ENCODE measurements at regions not wholly inside any gene's neighbourhood (a gene's known extent, or its start where the extent isn't known, plus 50 kb on each side); places are given as distances from the start of the nearest gene placed in this dataset.

DNA sequence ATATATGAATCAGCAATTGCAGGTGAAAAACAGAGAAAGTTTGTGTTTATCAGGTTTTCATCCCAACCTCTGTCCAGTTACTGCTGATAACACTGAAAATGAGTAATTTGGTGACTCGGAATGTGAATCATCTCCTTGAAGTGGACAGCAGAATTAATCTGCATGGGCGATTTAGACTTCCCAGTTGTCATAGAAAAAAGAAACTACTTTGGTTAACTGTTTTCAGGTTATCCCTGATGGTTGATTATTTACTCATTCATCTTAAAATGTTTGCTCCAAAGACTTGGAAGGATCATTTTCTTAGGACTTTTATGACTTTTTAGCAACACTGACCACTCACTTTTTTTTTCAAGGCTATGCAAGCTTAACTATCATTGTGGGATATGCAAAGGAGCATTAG, 504.1 kb upstream of the ANKRD30A start:
- Histone ChIP-seq H3K4me1 (no peaks in the 10 kb centered on the region), H3K36me3 (no peaks in the 10 kb centered on the region), H3K27me3 (no peaks in the 10 kb centered on the region), H3K9me3 (no peaks in the 10 kb centered on the region), H3K4me3 (no peak overlapping the region), H3K9ac (ENCODE audit: low read depth in 2 of 2, low read length in 2 of 2) (no peak overlapping the region), H3K27ac (no peak overlapping the region)
- TF ChIP-seq, protein P1, sequence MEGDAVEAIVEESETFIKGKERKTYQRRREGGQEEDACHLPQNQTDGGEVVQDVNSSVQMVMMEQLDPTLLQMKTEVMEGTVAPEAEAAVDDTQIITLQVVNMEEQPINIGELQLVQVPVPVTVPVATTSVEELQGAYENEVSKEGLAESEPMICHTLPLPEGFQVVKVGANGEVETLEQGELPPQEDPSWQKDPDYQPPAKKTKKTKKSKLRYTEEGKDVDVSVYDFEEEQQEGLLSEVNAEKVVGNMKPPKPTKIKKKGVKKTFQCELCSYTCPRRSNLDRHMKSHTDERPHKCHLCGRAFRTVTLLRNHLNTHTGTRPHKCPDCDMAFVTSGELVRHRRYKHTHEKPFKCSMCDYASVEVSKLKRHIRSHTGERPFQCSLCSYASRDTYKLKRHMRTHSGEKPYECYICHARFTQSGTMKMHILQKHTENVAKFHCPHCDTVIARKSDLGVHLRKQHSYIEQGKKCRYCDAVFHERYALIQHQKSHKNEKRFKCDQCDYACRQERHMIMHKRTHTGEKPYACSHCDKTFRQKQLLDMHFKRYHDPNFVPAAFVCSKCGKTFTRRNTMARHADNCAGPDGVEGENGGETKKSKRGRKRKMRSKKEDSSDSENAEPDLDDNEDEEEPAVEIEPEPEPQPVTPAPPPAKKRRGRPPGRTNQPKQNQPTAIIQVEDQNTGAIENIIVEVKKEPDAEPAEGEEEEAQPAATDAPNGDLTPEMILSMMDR (IDR thresholded peaks at IDR 0.05): no peak
- intact Hi-C loops (cut with DNase I): no loop called here
- no peak for DNase-seq

DNA sequence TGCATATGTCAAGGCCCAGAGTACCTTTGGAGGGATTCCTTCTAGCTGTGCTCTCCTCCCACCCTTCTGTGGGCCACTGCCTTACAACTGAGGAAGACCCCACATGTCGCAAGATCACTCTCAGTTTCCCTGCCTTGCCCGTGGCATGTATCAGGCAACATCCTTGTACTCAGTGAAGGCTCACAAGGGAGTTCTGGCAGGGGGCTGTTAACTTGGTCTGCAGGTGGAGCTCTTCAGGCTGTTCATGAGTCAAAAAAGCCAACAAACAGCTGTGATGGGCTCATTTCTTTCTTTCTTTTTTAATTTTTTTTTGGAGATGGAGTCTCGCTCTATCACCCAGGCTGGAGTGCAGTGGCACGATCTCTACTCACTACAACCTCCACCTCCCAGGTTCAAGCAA, 513.0 kb upstream of the ANKRD30A start:
- Histone ChIP-seq H3K9ac (ENCODE audit: low read depth in 2 of 2, low read length in 2 of 2) (no peak overlapping the region), H3K4me3 (no peak overlapping the region), H3K4me1 (no peaks in the 10 kb centered on the region), H3K36me3 (no peaks in the 10 kb centered on the region), H3K27me3 (no peaks in the 10 kb centered on the region), H3K9me3 (no peaks in the 10 kb centered on the region), H3K27ac (no peak overlapping the region)
- DNase-seq: no peak
- intact Hi-C loops (cut with DNase I): no loop called here
- TF ChIP-seq, protein P1 (IDR thresholded peaks at IDR 0.05): no peak

DNA sequence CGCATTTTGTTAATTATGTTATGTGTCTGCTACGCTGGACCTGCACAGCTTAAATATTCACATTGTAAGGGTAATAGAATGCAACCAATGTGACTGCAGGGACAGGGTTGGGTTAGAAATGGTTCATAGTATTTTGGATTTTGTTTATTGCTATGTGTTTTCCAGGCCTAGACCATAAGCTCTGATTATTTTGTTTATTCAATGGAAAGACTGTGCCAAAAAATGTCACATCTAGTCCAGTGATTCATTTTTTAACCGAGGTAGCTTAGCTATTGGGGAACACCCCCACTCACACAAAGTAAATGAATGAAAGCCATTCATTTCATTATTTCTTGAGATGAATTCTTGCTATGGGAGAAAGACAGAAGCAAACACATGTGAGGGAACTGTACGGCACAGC, 516.5 kb upstream of the ANKRD30A start:
- Histone ChIP-seq H3K9me3 (no peaks in the 10 kb centered on the region), H3K4me1 (no peaks in the 10 kb centered on the region), H3K36me3 (no peaks in the 10 kb centered on the region), H3K4me3 (no peak overlapping the region), H3K27me3 (no peaks in the 10 kb centered on the region), H3K9ac (ENCODE audit: low read depth in 2 of 2, low read length in 2 of 2) (no peak overlapping the region), H3K27ac (no peak overlapping the region)
- TF ChIP-seq, protein P1 (IDR thresholded peaks at IDR 0.05): no peak
- intact Hi-C loops (cut with DNase I): no loop called here
- DNase-seq: no peak

DNA sequence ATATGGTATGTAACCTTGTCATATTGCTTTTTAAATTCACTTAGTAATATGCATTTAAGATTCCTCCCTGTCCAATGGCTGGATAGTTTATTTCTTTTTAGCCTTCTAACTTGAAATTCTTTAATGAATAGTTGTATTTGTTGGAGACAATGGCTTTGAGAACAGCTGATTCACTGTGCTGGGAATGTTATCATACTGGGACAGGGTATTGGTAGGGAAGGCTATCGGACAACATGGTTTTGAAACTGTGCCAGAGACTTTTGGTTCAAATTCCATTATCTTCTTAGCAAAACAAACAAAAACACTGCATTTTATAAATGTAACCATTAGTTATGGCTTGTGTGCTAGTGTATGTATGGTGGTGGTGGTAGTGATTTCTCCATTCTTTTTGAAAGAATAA, 517.1 kb upstream of the ANKRD30A start:
- no peaks in the 10 kb centered on the region for H3K27me3 ChIP-seq
- no peaks in the 10 kb centered on the region for H3K4me1 ChIP-seq
- H3K27ac ChIP-seq: no peak overlapping the region
- no peaks in the 10 kb centered on the region for H3K36me3 ChIP-seq
- no peak overlapping the region for H3K9ac ChIP-seq (ENCODE audit: low read depth in 2 of 2, low read length in 2 of 2)
- no peaks in the 10 kb centered on the region for H3K9me3 ChIP-seq
- DNase-seq: no peak
- intact Hi-C loops (cut with DNase I): no loop called here
- H3K4me3 ChIP-seq: no peak overlapping the region
- TF ChIP-seq, protein P1 (IDR thresholded peaks at IDR 0.05): no peak

DNA sequence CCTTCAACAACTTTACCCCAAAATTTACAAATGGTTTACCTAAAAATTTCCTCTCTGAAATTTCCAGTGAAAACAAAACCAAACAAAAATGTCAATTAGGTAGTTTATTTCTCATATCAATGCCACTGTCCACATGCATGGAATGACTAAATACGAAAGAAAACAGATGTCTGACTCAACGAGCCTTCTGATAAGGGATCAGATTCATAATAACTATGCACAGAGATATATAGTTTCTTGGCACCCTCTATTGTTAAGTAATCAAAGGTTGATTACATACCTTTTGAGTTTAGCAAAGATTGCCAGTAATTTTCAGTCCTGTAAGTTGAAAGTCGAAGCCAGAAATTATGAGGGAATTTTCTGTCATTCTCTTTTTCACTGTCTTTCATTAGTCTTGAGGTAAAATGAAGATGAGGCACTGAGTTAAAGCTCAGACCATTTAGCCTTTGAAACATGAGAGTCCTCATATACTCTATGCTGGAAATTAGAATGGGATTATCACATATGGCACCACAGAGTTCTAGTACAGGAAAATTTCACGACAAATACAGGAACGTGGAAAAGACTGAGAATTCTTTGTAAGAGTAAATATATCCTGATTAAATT, 519.1 kb upstream of the ANKRD30A start:
- H3K36me3 ChIP-seq: no peaks in the 10 kb centered on the region
- H3K27me3 ChIP-seq: no peaks in the 10 kb centered on the region
- intact Hi-C loops (cut with DNase I): no loop called here
- TF ChIP-seq, protein P1 (IDR thresholded peaks at IDR 0.05): no peak
- no peak overlapping the region for H3K27ac ChIP-seq
- H3K9me3 ChIP-seq: no peaks in the 10 kb centered on the region
- no peaks in the 10 kb centered on the region for H3K4me1 ChIP-seq
- DNase-seq: no peak
- no peak overlapping the region for H3K9ac ChIP-seq (ENCODE audit: low read depth in 2 of 2, low read length in 2 of 2)
- no peak overlapping the region for H3K4me3 ChIP-seq
